Brain microvascular endothelial cell (primary cell): ENCODE measurements at regions not wholly inside any gene's neighbourhood (a gene's known extent, or its start where the extent isn't known, plus 50 kb on each side); places are given as distances from the start of the nearest gene placed in this dataset.

ENCODE experiments used
- DNase-seq: peaks from one replicate; pipeline ENCODE4 v3.0.0-alpha.2; 2020
- H3K27ac ChIP-seq: fragments of 250-450 bp; sonication (Bioruptor Pico); 2 replicates; pipeline ENCODE4 v1.5.1; 2020; ENCODE audit warnings: mild to moderate bottlenecking, moderate library complexity
- H3K27me3 ChIP-seq: fragments of 250-450 bp; sonication (Bioruptor Pico); replicated peaks from 2 replicates; pipeline ENCODE4 v1.5.1; 2020; ENCODE audit warnings: mild to moderate bottlenecking
- H3K36me3 ChIP-seq: fragments of 250-450 bp; sonication (Bioruptor Pico); replicated peaks from 2 replicates; pipeline ENCODE4 v1.5.1; 2020; ENCODE audit warnings: mild to moderate bottlenecking
- H3K4me3 ChIP-seq: 2 replicates; pipeline ENCODE4 v1.5.1; 2011; ENCODE audit warnings: low read depth, mild to moderate bottlenecking, control low read depth, low read length, moderate library complexity
- in situ Hi-C: cut with HindIII; loops from 2 replicates; pipeline ENCODE4 v1.10.0; 2017; ENCODE audit warnings: low sequenced_read_pairs, low pct_ligation_motif_present
- TF ChIP-seq, protein P1 (sequence below): IDR thresholded peaks from 2 replicates; pipeline ENCODE4 v1.5.1; 2011; ENCODE audit warnings: low read depth, mild to moderate bottlenecking, moderate library complexity, low read length, control low read depth, inconsistent platforms; ENCODE audit errors: missing control alignments

DNA sequence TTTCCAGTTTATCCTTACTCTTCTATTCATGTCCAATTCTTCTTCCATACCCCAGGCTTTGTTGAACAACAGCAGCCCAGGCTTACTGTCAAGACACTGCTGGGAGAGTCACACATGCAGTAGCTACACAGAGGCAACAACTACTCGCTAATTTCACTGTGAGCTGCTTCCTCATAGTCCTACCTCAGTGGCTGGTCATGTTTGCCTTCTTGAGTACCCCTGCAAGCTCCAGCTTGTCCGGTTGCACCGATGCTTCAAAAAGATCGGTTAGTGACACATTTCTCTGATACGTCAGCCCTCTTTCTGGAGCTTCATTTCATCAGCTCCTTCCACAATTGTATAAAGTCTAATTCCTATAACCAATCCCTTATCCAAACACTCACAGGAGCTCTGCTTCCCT lies 246.7 kb upstream of the NFIA start:
- in situ Hi-C loops: no loop called here
- no peaks in the 10 kb centered on the region for H3K36me3 ChIP-seq
- peaks cover 2% of the 10 kb centered on the region for H3K27me3 ChIP-seq
- no peak for DNase-seq
- H3K27ac ChIP-seq: no peak overlapping the region
- TF ChIP-seq, protein P1, sequence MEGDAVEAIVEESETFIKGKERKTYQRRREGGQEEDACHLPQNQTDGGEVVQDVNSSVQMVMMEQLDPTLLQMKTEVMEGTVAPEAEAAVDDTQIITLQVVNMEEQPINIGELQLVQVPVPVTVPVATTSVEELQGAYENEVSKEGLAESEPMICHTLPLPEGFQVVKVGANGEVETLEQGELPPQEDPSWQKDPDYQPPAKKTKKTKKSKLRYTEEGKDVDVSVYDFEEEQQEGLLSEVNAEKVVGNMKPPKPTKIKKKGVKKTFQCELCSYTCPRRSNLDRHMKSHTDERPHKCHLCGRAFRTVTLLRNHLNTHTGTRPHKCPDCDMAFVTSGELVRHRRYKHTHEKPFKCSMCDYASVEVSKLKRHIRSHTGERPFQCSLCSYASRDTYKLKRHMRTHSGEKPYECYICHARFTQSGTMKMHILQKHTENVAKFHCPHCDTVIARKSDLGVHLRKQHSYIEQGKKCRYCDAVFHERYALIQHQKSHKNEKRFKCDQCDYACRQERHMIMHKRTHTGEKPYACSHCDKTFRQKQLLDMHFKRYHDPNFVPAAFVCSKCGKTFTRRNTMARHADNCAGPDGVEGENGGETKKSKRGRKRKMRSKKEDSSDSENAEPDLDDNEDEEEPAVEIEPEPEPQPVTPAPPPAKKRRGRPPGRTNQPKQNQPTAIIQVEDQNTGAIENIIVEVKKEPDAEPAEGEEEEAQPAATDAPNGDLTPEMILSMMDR: no peak
- H3K4me3 ChIP-seq: no peak overlapping the region

DNA sequence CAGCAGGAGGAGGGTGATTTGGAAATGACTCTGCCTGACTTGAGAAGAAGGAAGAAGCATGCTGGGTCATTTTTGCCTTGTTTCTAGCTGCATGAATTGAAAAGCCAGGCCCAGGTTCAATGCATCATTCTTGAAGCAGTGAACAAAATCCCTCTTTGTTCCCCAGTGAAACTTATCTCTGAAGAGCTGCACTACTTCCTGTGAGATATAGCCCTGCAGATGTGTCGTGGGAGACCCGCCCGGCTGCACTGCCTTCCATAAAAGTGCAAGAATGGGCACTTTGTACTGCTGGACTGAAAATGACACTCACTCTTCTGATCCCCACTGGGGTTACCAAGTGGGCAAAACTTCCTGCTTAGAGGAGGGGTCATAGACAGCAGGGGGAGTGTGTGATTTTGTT lies 249.2 kb upstream of the NFIA start:
- Histone ChIP-seq H3K27ac (no peak overlapping the region), H3K36me3 (no peaks in the 10 kb centered on the region), H3K4me3 (no peak overlapping the region), H3K27me3 (no peaks in the 10 kb centered on the region)
- in situ Hi-C loops: no loop called here
- no peak for DNase-seq
- TF ChIP-seq, protein P1: no peak

DNA sequence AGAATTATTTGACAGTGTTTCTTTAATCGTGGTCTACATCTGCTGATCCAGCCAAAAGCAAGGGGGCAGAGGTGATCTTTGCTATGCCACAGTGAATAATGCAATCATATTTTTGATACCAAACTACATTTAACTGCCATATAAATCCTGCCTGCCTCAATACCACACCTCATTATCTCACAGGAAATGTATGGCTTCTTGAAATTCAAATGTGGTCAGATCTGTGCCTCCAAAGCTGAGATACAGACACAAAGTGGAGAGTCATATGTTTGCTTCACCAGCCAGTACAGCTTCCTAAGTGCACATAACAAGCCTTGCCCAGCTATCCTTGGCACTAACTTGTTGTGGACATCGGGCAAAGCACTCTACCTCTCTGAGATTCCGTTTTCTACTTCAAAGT lies 250.0 kb upstream of the NFIA start:
- Histone ChIP-seq H3K27ac (no peak overlapping the region), H3K36me3 (no peaks in the 10 kb centered on the region), H3K4me3 (no peak overlapping the region), H3K27me3 (no peaks in the 10 kb centered on the region)
- in situ Hi-C loops: no loop called here
- TF ChIP-seq, protein P1: no peak
- DNase-seq: no peak

DNA sequence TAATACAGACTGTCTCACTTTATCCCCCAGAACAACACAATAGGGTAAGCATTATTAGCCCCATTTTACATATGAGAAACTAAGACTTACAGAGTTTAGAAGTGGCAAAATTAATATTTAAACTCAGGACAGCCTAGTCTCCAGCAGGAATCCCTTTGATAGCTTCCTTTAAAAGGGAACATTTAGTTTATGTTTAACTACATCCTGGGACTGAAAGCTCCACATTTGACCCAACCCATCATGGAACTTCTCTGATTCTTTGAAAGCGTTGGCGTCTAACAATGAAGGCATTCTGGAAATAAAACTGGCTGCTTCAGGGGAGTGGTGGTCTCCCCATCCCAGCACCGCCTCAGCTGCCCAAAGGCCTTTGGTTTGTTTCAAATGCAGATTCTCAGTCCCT lies 250.6 kb upstream of the NFIA start:
- Histone ChIP-seq H3K36me3 (no peaks in the 10 kb centered on the region), H3K4me3 (no peak overlapping the region), H3K27me3 (no peaks in the 10 kb centered on the region), H3K27ac (no peak overlapping the region)
- TF ChIP-seq, protein P1: no peak
- DNase-seq: no peak
- in situ Hi-C loops: no loop called here

DNA sequence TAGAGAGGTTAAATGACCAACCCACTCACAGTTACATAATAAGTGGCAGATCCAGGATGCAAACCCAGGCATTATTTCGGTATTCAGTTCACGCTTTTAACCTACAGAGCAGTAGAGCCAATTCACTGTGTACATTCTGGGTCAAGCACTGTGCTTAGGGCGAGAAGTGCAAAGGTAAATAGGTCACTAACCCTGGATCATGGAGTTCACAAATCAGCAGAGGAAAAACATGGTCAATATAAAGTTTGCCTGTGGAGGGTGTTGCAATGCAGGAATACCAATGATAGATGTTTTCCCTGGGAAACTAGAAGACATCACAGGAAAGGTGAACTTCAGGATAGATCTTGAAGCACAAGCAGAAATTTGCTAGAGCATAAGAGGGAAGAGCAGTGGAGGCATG lies 253.4 kb upstream of the NFIA start:
- H3K4me3 ChIP-seq: no peak overlapping the region
- in situ Hi-C loops: no loop called here
- H3K27me3 ChIP-seq: no peaks in the 10 kb centered on the region
- H3K27ac ChIP-seq: no peak overlapping the region
- no peaks in the 10 kb centered on the region for H3K36me3 ChIP-seq
- TF ChIP-seq, protein P1: no peak
- no peak for DNase-seq

DNA sequence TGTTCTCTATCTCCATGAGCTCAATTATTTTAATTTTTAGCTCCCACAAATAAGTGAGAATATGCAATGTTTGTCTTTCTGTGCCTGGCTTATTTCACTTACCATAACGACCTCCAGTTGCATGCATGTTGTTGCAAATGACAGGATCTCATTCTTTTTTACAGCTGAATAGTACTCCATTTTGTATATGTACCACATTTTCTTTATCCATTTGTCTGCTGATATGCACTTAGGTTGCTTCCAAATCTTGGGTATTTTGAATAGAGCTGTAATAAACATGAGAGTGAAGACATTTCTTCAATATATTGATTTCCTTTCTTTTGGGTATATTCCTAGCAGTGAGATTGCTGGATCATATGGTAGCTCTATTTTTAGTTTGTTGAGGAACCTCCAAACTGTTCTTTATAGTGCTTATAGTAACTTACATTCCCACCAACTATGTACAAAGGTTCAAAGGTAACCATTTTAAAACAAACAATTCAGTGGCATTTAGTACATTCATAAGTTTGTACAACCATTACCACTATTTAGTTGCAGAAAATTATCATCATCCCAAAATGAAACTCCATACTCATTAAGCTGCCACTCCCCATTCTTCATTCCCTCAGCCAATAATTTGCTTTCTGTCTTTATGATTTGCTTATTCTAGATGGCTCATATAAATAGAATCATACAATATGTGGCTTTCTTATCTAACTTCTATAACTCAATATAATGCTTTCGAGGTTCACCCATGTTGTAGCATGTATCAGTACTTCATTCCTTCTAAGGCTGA lies 255.9 kb upstream of the NFIA start:
- no peak for DNase-seq
- TF ChIP-seq, protein P1: no peak
- in situ Hi-C loops: no loop called here

More for the DNA sequence above, 255.9 kb upstream of the NFIA start:
- Histone ChIP-seq H3K4me3 (no peak overlapping the region), H3K27me3 (no peaks in the 10 kb centered on the region), H3K36me3 (no peaks in the 10 kb centered on the region), H3K27ac (no peak overlapping the region)
